CD4-positive, alpha-beta T cell (primary cell): ENCODE measurements at regions not wholly inside any gene's neighbourhood (a gene's known extent, or its start where the extent isn't known, plus 50 kb on each side); places are given as distances from the start of the nearest gene placed in this dataset.
"Not testable (repeated sequence)": the region's sequence is repeated elsewhere in the genome, so short reads cannot be mapped to it uniquely, and the experiment has no call there.

Experiments
- ATAC-seq: fragments of 200-7000 bp; cut with Tn5 transposase; one replicate; pipeline ENCODE4 v1.10.0; 2022; ENCODE audit warnings: mild to moderate bottlenecking; ENCODE audit not compliant: poor library complexity
- CTCF ChIA-PET: fragments of 350-600 bp; sonication (Branson Sonifier 250); formaldehyde crosslinking; loops from one replicate; lab custom pipeline; 2021; ENCODE audit warnings: antibody characterized with exemption, inconsistent platforms; lab: Charles Lee
- POLR2A ChIA-PET: fragments of 350-600 bp; sonication (Branson Sonifier 250); formaldehyde crosslinking; loops from one replicate; lab custom pipeline; 2021; ENCODE audit warnings: antibody characterized with exemption, inconsistent platforms; lab: Charles Lee
- DNase-seq, 14 experiments: peaks; one replicate each; pipeline ENCODE4 v3.0.0-alpha.2; 2013 to 2020; ENCODE audit warnings: mixed read lengths in 2 of 14
- H3K27ac ChIP-seq, 2 donors: one replicate each; pipeline versions ENCODE4 v1.5.1 to v1.7.0; 2013; ENCODE audit warnings: low read length in 2 of 2, low read depth in 1 of 2, mild to moderate bottlenecking in 1 of 2
- H3K27me3 ChIP-seq, 2 experiments: 1 replicate in 1 of 2; 2 replicates in 1 of 2; pipeline versions ENCODE4 v1.6.1 to v1.7.0; 2013; ENCODE audit warnings: low read length in 2 of 2, control low read depth in 1 of 2, mild to moderate bottlenecking in 1 of 2, moderate library complexity in 1 of 2; ENCODE audit not compliant: insufficient read depth in 2 of 2, control insufficient read depth in 1 of 2
- H3K36me3 ChIP-seq: one replicate; pipeline ENCODE4 v1.6.1; 2013; ENCODE audit warnings: low read length, control low read depth; ENCODE audit not compliant: insufficient read depth
- H3K4me1 ChIP-seq: one replicate; pipeline ENCODE4 v1.6.1; 2013; ENCODE audit warnings: low read length, control low read depth; ENCODE audit not compliant: insufficient read depth
- H3K4me3 ChIP-seq: one replicate; pipeline ENCODE4 v1.5.1; 2013; ENCODE audit warnings: mild to moderate bottlenecking, low read length, moderate library complexity
- H3K9me3 ChIP-seq, 2 experiments: 1 replicate in 1 of 2; 2 replicates in 1 of 2; pipeline versions ENCODE4 v1.6.1 to v1.7.0; 2013; ENCODE audit warnings: low read length in 2 of 2, mild to moderate bottlenecking in 2 of 2, control low read depth in 1 of 2, moderate library complexity in 1 of 2; ENCODE audit not compliant: control insufficient read depth in 1 of 2, insufficient read depth in 1 of 2
- H3K27ac Mint-ChIP-seq: one replicate; pipeline ENCODE4 v1.8.0; 2020; ENCODE audit warnings: mixed read lengths
- H3K27me3 Mint-ChIP-seq: one replicate; pipeline ENCODE4 v1.8.0; 2021; ENCODE audit warnings: mixed read lengths
- H3K36me3 Mint-ChIP-seq: one replicate; pipeline ENCODE4 v1.8.0; 2021; ENCODE audit warnings: low read depth, mixed read lengths
- H3K4me1 Mint-ChIP-seq: one replicate; pipeline ENCODE4 v1.8.0; 2021; ENCODE audit warnings: low read depth, mixed read lengths
- H3K4me3 Mint-ChIP-seq: one replicate; pipeline ENCODE4 v1.8.0; 2020; ENCODE audit warnings: mild to moderate bottlenecking, mixed read lengths
- H3K9me3 Mint-ChIP-seq: one replicate; pipeline ENCODE4 v1.8.0; 2020; ENCODE audit warnings: mixed read lengths
- CTCF ChIP-seq: fragments of 200-600 bp; IDR thresholded peaks from one replicate; pipeline ENCODE4 v1.8.0; 2022; ENCODE audit warnings: antibody characterized with exemption, mild to moderate bottlenecking
- intact Hi-C, 2 experiments: fragments of 100-400 bp; cut with DNase I in 1 of 2; cut with micrococcal nuclease in 1 of 2; formaldehyde crosslinking; loops; one replicate each; pipeline versions ENCODE4 v1.15.1 to v1.9.0; 2023 to 2025; cut with DNase I, micrococcal nuclease

DNA sequence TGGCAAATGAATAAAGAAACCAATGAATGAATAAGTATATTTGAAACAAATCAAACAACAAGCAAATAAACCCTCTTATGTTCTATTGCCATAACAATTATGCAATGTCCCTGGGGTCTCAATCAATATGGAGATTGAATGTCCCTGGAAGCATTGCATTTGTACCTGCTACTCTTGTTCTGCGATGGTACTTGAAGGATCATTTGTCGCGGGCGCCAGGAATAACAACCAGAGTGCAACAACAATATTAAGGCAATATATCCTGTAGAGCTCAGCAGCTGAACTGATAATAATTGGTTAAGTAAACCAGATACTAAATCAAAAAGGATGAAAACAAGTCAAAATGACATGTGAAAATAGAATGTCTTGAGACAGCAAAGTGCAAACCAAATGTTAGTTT, 1001.9 kb upstream of the NUDT12 start:
- Histone ChIP-seq H3K27ac (no peak overlapping the region), H3K4me1 (no peaks in the 10 kb centered on the region), H3K27me3 (no peaks in the 10 kb centered on the region), H3K9me3 (peaks cover 0 to 7% of the 10 kb centered on the region in 2 experiments), H3K4me3 (no peak overlapping the region), H3K36me3 (no peaks in the 10 kb centered on the region)
- Mint-ChIP-seq H3K27me3 (no peaks in the 10 kb centered on the region), H3K27ac (no peak overlapping the region), H3K9me3 (peaks cover 24% of the 10 kb centered on the region), H3K4me1 (no peaks in the 10 kb centered on the region), H3K4me3 (no peak overlapping the region), H3K36me3 (no peaks in the 10 kb centered on the region)
- ATAC-seq, result no peak
- ChIA-PET POLR2A (no interaction called here), CTCF (no interaction called here)
- no peak for TF ChIP-seq CTCF
- intact Hi-C loops, result no loop called here
- DNase-seq, result no peak

- DNase-seq (no peak), ATAC-seq (no peak)
- TF ChIP-seq CTCF, result no peak
- H3K4me3 ChIP-seq, result no peak overlapping the region
- H3K27me3 ChIP-seq, result no peaks in the 10 kb centered on the region
- H3K27ac Mint-ChIP-seq, result no peak overlapping the region
- POLR2A ChIA-PET, result no interaction called here
- intact Hi-C loops, result no loop called here
- no peaks in the 10 kb centered on the region for H3K27me3 Mint-ChIP-seq
- H3K4me1 Mint-ChIP-seq, result no peaks in the 10 kb centered on the region
- no peaks in the 10 kb centered on the region for H3K4me1 ChIP-seq
- H3K27ac ChIP-seq, result no peak overlapping the region
- peaks cover 24% of the 10 kb centered on the region for H3K9me3 Mint-ChIP-seq
- H3K36me3 Mint-ChIP-seq, result no peaks in the 10 kb centered on the region
- H3K4me3 Mint-ChIP-seq, result no peak overlapping the region
- no peaks in the 10 kb centered on the region for H3K36me3 ChIP-seq
- CTCF ChIA-PET, result no interaction called here
- H3K9me3 ChIP-seq, result peaks cover 0 to 7% of the 10 kb centered on the region in 2 experiments
Measured at GRCh38 chr5:104556957-104557356, 994.4 kb upstream of the NUDT12 start.

- ChIA-PET CTCF (no interaction called here), POLR2A (no interaction called here)
- Histone ChIP-seq H3K27me3 (no peaks in the 10 kb centered on the region), H3K9me3 (peaks cover 0 to 2% of the 10 kb centered on the region in 2 experiments), H3K27ac (no peak overlapping the region), H3K4me1 (no peaks in the 10 kb centered on the region), H3K36me3 (no peaks in the 10 kb centered on the region), H3K4me3 (no peak overlapping the region)
- DNase-seq (no peak), ATAC-seq (no peak)
- TF ChIP-seq CTCF, result no peak
- Mint-ChIP-seq H3K9me3 (peaks cover 16% of the 10 kb centered on the region), H3K4me1 (no peaks in the 10 kb centered on the region), H3K27me3 (no peaks in the 10 kb centered on the region), H3K36me3 (no peaks in the 10 kb centered on the region), H3K27ac (no peak overlapping the region), H3K4me3 (no peak overlapping the region)
- intact Hi-C loops, result no loop called here
Measured at GRCh38 chr5:104551628-104552027, 989.0 kb upstream of the NUDT12 start.

- intact Hi-C loops, H3K27me3 Mint-ChIP-seq, H3K9me3 ChIP-seq, H3K27ac ChIP-seq, H3K4me3 Mint-ChIP-seq, H3K27me3 ChIP-seq, H3K36me3 ChIP-seq, H3K9me3 Mint-ChIP-seq, H3K4me1 ChIP-seq, POLR2A ChIA-PET, ATAC-seq, H3K4me3 ChIP-seq, H3K27ac Mint-ChIP-seq, DNase-seq, H3K4me1 Mint-ChIP-seq, CTCF ChIA-PET, H3K36me3 Mint-ChIP-seq: not testable (repeated sequence)
Measured at GRCh38 chr5:104546871-104547270, 984.3 kb upstream of the NUDT12 start.
